GM12878 (cell line): ENCODE measurements at regions not wholly inside any gene's neighbourhood (a gene's known extent, or its start where the extent isn't known, plus 50 kb on each side); places are given as distances from the start of the nearest gene placed in this dataset.

Experiments used
- ATAC-seq: fragments of 200-7000 bp; cut with Tn5 transposase; 3 replicates; pipeline ENCODE4 v1.9.1; 2020; ENCODE audit warnings: mild to moderate bottlenecking, moderate library complexity
- BruUV-seq: library from RNA; stranded (reverse); fragments of 400-500 nt; replicated peaks from 2 replicates; lab custom pipeline; 2021; lab: Mats Ljungman, UMichigan
- CTCF ChIA-PET: fragments of 300-600 bp; sonication (Branson Sonifier 250); formaldehyde crosslinking; extraction: SDS; loops from one replicate; lab custom pipeline; 2021; ENCODE audit warnings: inconsistent platforms; lab: Yijun Ruan, JAX
- POLR2A ChIA-PET: fragments of 350-600 bp; formaldehyde crosslinking; extraction: SDS; loops from one replicate; lab custom pipeline; 2021; ENCODE audit warnings: inconsistent platforms; lab: Charles Lee
- RAD21 ChIA-PET: fragments of 300-600 bp; sonication (Branson Sonifier 250); formaldehyde crosslinking; loops from one replicate; lab custom pipeline; 2023; ENCODE audit warnings: antibody characterized with exemption; ENCODE audit not compliant: unreplicated experiment; lab: Charles Lee
- SMC1A ChIA-PET: fragments of 300-600 bp; sonication (Branson Sonifier 250); formaldehyde crosslinking; loops from one replicate; lab custom pipeline; 2023; ENCODE audit not compliant: unreplicated experiment, uncharacterized antibody; lab: Charles Lee
- DNase-seq: peaks from one replicate; pipeline ENCODE4 v3.0.0-alpha.2; 2011; ENCODE audit warnings: low read depth, low spot score
- FAIRE-seq: peaks from 3 replicates; lab custom pipeline; 2011; peaks lifted over from hg19 to GRCh38; lab: Jason Lieb, UNC
- H2AFZ ChIP-seq: 2 replicates; pipeline ENCODE4 v1.6.0; 2011; ENCODE audit warnings: low read depth, low read length, control low read depth; ENCODE audit not compliant: control insufficient read depth
- H3K27ac ChIP-seq: 2 replicates; pipeline ENCODE4 v1.5.1; 2011; ENCODE audit warnings: control low read depth; ENCODE audit not compliant: control insufficient read depth, insufficient read depth
- H3K27me3 ChIP-seq, 2 experiments: replicated peaks in 1 of 2; 2 replicates each; pipeline versions ENCODE4 v1.6.0 to v1.6.1; 2011; ENCODE audit warnings: low read length in 1 of 2; ENCODE audit not compliant: control insufficient read depth in 2 of 2, insufficient read depth in 2 of 2
- H3K36me3 ChIP-seq, 2 experiments: 2 replicates each; pipeline ENCODE4 v1.5.1; 2011; ENCODE audit warnings: low read length in 1 of 2; ENCODE audit not compliant: control insufficient read depth in 2 of 2, insufficient read depth in 2 of 2
- H3K4me1 ChIP-seq: 2 replicates; pipeline ENCODE4 v1.6.1; 2011; ENCODE audit warnings: mild to moderate bottlenecking, low read length, moderate library complexity, mixed read lengths; ENCODE audit not compliant: control insufficient read depth, insufficient read depth
- H3K4me2 ChIP-seq: 2 replicates; pipeline ENCODE4 v1.6.0; 2011; ENCODE audit warnings: control low read depth; ENCODE audit not compliant: control insufficient read depth, insufficient read depth
- H3K4me3 ChIP-seq: fragments of 200-600 bp; sonication (generic); 2 replicates; pipeline ENCODE4 v1.5.1; 2016
- H3K79me2 ChIP-seq: 2 replicates; pipeline ENCODE4 v1.6.0; 2011; ENCODE audit warnings: low read length; ENCODE audit not compliant: control insufficient read depth, insufficient read depth
- H3K9ac ChIP-seq: 2 replicates; pipeline ENCODE4 v1.8.0; 2011; ENCODE audit warnings: low read length, control low read depth, mixed read lengths; ENCODE audit not compliant: control insufficient read depth, insufficient read depth
- H3K9me3 ChIP-seq: replicated peaks from 3 replicates; pipeline ENCODE4 v1.5.1; 2011; ENCODE audit warnings: mild to moderate bottlenecking, low read length; ENCODE audit not compliant: control insufficient read depth, insufficient read depth
- H4K20me1 ChIP-seq: 2 replicates; pipeline ENCODE4 v1.6.0; 2011; ENCODE audit not compliant: control insufficient read depth, insufficient read depth
- ATF2 ChIP-seq: IDR thresholded peaks from 2 replicates; pipeline ENCODE4 v1.6.1; 2012; ENCODE audit warnings: low read length, inconsistent platforms
- FOXK2 ChIP-seq: fragments of 450-650 bp; IDR thresholded peaks from 2 replicates; pipeline ENCODE4 v1.6.1; 2017; ENCODE audit warnings: mild to moderate bottlenecking, moderate library complexity
- FOXM1 ChIP-seq: IDR thresholded peaks from 2 replicates; pipeline ENCODE4 v1.6.1; 2012; ENCODE audit warnings: low read depth, mild to moderate bottlenecking, inconsistent platforms, low read length, moderate library complexity
- NFYB ChIP-seq: IDR thresholded peaks from 2 replicates; pipeline ENCODE4 v1.6.1; 2011; ENCODE audit warnings: low read depth, mild to moderate bottlenecking, low read length, improper control_type of control experiment, moderate library complexity; ENCODE audit not compliant: insufficient read depth
- POLR2A ChIP-seq: IDR thresholded peaks from 2 replicates; pipeline ENCODE4 v1.6.1; 2011; ENCODE audit warnings: low read depth, mild to moderate bottlenecking, low read length
- RAD21 ChIP-seq: IDR thresholded peaks from 2 replicates; pipeline ENCODE4 v1.6.1; 2011; ENCODE audit warnings: mild to moderate bottlenecking, low read depth, low read length, moderate library complexity; ENCODE audit not compliant: insufficient read depth
- RFX5 ChIP-seq: IDR thresholded peaks from 2 replicates; pipeline ENCODE4 v1.6.1; 2011; ENCODE audit warnings: low read depth, low read length, improper control_type of control experiment
- SPI1 ChIP-seq: IDR thresholded peaks from 2 replicates; pipeline ENCODE4 v1.6.1; 2011; ENCODE audit warnings: low read depth, mild to moderate bottlenecking, low read length, moderate library complexity, borderline replicate concordance; ENCODE audit not compliant: insufficient read depth
- SREBF1 ChIP-seq: IDR thresholded peaks from 2 replicates; pipeline ENCODE4 v1.6.1; 2012; ENCODE audit warnings: mild to moderate bottlenecking, low read length
- TARDBP ChIP-seq: IDR thresholded peaks from 2 replicates; pipeline ENCODE4 v1.6.1; 2016; ENCODE audit warnings: borderline replicate concordance
- ZBTB11 ChIP-seq: fragments of 450-650 bp; formaldehyde crosslinking; IDR thresholded peaks from 2 replicates; pipeline ENCODE4 v1.5.0; 2022; ENCODE audit warnings: mild to moderate bottlenecking, missing genetic modification characterization
- WGBS: methylation state at CpG from one replicate; pipeline ENCODE4 v1.1.6; 2016; ENCODE audit warnings: low lambda C conversion rate; ENCODE audit not compliant: insufficient replicate concordance, insufficient coverage; ENCODE audit errors: missing lambda C conversion rate; 5-methylcytosine and 5-hydroxymethylcytosine counted together
- in situ Hi-C: fragments of 300-500 bp; cut with MboI; formaldehyde crosslinking; loops from 9 replicates; pipeline ENCODE4 v1.14.3; 2018; ENCODE audit warnings: mixed read lengths
- intact Hi-C: fragments of 100-400 bp; cut with micrococcal nuclease; formaldehyde crosslinking; loops from one replicate; pipeline ENCODE4 v1.14.2; 2022; ENCODE audit not compliant: unreplicated experiment

- CTCF ChIA-PET: no interaction called here
Observed at GRCh38 chr18:71873695-71874094, 670.4 kb downstream of the CBLN2 start.

GRCh38 chr18:71865888-71866287, 678.3 kb downstream of the CBLN2 start:
- no peaks in the 10 kb centered on the region for H3K4me1 ChIP-seq
- H3K4me2 ChIP-seq: no peak overlapping the region
- no peak for TF ChIP-seq RFX5
- TF ChIP-seq ATF2: no peak
- TF ChIP-seq RAD21: no peak
- TF ChIP-seq ZBTB11: no peak
- no peak for TF ChIP-seq FOXM1
- no peak for TF ChIP-seq TARDBP
- TF ChIP-seq POLR2A: no peak
- TF ChIP-seq FOXK2: no peak
- no peak for TF ChIP-seq SREBF1
- TF ChIP-seq NFYB: no peak
- H3K79me2 ChIP-seq: no peaks in the 10 kb centered on the region
- H3K9ac ChIP-seq: no peak overlapping the region
- ChIA-PET RAD21 (no interaction called here), SMC1A (interaction anchor here (1.0 kb wide), 2 partner anchors 10 to 836 kb away, joined by 3 to 4 read pairs; no protein-coding TSS in a partner anchor), POLR2A (no interaction called here), CTCF (no interaction called here)
- ATAC-seq: no peak
- no peaks in the 10 kb centered on the region for H3K27me3 ChIP-seq
- intact Hi-C loops (no loop called here), in situ Hi-C loops (no loop called here)
- H4K20me1 ChIP-seq: no peaks in the 10 kb centered on the region
- no TSS peak for BruUV-seq
- H3K36me3 ChIP-seq: no peaks in the 10 kb centered on the region
- H3K4me3 ChIP-seq: no peak overlapping the region
- DNase-seq: no peak
- H3K27ac ChIP-seq: no peak overlapping the region
- no peak overlapping the region for H2AFZ ChIP-seq
- WGBS: 68% methylated on average over 5 of the region's 5 CpGs
- FAIRE-seq: no peak
- no peaks in the 10 kb centered on the region for H3K9me3 ChIP-seq

More at GRCh38 chr18:71873695-71874094, 670.4 kb downstream of the CBLN2 start:
- no peak for DNase-seq
- ChIA-PET SMC1A (no interaction called here), POLR2A (no interaction called here), RAD21 (no interaction called here)
- H3K27ac ChIP-seq: no peak overlapping the region
- ATAC-seq: no peak
- BruUV-seq: no TSS peak
- H2AFZ ChIP-seq: no peak overlapping the region
- intact Hi-C loops (no loop called here), in situ Hi-C loops (no loop called here)
- TF ChIP-seq SPI1 (no peak), TARDBP (no peak)
- no peak for FAIRE-seq
- no peaks in the 10 kb centered on the region for H3K9me3 ChIP-seq
- H4K20me1 ChIP-seq: no peaks in the 10 kb centered on the region
- no peak overlapping the region for H3K9ac ChIP-seq
- no peak overlapping the region for H3K4me3 ChIP-seq
- WGBS: 61% methylated on average over 4 of the region's 4 CpGs
- no peaks in the 10 kb centered on the region for H3K27me3 ChIP-seq
- no peaks in the 10 kb centered on the region for H3K36me3 ChIP-seq
- H3K4me2 ChIP-seq: no peak overlapping the region
- no peaks in the 10 kb centered on the region for H3K4me1 ChIP-seq
- no peaks in the 10 kb centered on the region for H3K79me2 ChIP-seq
